SK-N-SH treated with all-trans-retinoic acid at 6 μM for 48 hours (cell line): ENCODE measurements at regions not wholly inside any gene's neighbourhood (a gene's known extent, or its start where the extent isn't known, plus 50 kb on each side); places are given as distances from the start of the nearest gene placed in this dataset.

Experiments used
- CSRNP3 ChIP-seq: fragments of 250-450 bp; sonication (Bioruptor Pico); IDR thresholded peaks from 2 replicates; pipeline ENCODE4 v1.5.1; 2021; ENCODE audit warnings: mild to moderate bottlenecking, moderate library complexity
- GLIS3 ChIP-seq: fragments of 250-450 bp; sonication (Bioruptor Pico); IDR thresholded peaks from 2 replicates; pipeline ENCODE4 v1.5.0; 2020; ENCODE audit warnings: mild to moderate bottlenecking, moderate library complexity
- PPARA ChIP-seq: fragments of 250-450 bp; sonication (Bioruptor Pico); IDR thresholded peaks from 2 replicates; pipeline ENCODE4 v1.5.0; 2020; ENCODE audit warnings: mild to moderate bottlenecking, borderline replicate concordance
- ZC3H10 ChIP-seq: fragments of 250-450 bp; sonication (Bioruptor Pico); IDR thresholded peaks from 2 replicates; pipeline ENCODE4 v1.5.1; 2021; ENCODE audit warnings: mild to moderate bottlenecking, moderate library complexity
- ZFP30 ChIP-seq: fragments of 450-650 bp; formaldehyde crosslinking; IDR thresholded peaks from 2 replicates; pipeline ENCODE4 v1.5.0; 2022; ENCODE audit warnings: mild to moderate bottlenecking, moderate library complexity
- ZNF8 ChIP-seq: fragments of 450-650 bp; formaldehyde crosslinking; IDR thresholded peaks from 2 replicates; pipeline ENCODE4 v1.5.0; 2020; ENCODE audit warnings: mild to moderate bottlenecking, moderate library complexity
- TF ChIP-seq, protein P1 (sequence below): fragments of 250-450 bp; sonication (Bioruptor Pico); IDR thresholded peaks from 2 replicates; pipeline ENCODE4 v1.8.0; 2020; ENCODE audit warnings: mild to moderate bottlenecking, moderate library complexity, borderline replicate concordance
- TF ChIP-seq, protein P2 (sequence below): fragments of 250-450 bp; sonication (Bioruptor Pico); IDR thresholded peaks from 2 replicates; pipeline ENCODE4 v1.5.0; 2020; ENCODE audit warnings: mild to moderate bottlenecking, moderate library complexity
- TF ChIP-seq, protein P3 (sequence below): fragments of 250-450 bp; sonication (Bioruptor Pico); IDR thresholded peaks from 2 replicates; pipeline ENCODE4 v1.5.1; 2020; ENCODE audit warnings: low read depth, mild to moderate bottlenecking, moderate library complexity

DNA sequence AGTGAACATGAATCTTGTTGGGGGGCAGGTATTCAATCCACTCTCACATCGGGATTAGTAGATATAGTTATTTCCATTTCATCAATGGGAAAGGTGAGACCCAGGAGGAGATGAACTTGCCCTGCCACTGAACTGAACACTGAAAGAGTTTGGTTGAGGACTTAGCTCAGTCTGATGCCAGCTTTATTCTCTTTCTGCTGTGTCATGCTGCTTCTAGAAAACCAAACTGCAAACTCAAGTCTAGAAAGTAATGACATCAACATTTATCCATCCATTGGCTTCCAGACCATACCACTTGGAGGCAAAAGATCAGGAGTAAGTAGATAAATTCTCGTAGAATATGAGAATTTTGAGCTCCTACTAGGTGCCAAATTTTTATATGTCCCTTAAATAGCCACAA, 288.0 kb upstream of the CTNNB1 start:
- TF ChIP-seq, protein P1, sequence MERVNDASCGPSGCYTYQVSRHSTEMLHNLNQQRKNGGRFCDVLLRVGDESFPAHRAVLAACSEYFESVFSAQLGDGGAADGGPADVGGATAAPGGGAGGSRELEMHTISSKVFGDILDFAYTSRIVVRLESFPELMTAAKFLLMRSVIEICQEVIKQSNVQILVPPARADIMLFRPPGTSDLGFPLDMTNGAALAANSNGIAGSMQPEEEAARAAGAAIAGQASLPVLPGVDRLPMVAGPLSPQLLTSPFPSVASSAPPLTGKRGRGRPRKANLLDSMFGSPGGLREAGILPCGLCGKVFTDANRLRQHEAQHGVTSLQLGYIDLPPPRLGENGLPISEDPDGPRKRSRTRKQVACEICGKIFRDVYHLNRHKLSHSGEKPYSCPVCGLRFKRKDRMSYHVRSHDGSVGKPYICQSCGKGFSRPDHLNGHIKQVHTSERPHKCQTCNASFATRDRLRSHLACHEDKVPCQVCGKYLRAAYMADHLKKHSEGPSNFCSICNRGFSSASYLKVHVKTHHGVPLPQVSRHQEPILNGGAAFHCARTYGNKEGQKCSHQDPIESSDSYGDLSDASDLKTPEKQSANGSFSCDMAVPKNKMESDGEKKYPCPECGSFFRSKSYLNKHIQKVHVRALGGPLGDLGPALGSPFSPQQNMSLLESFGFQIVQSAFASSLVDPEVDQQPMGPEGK (CRISPR knock-in tag) = no peak
- TF ChIP-seq, protein P2, sequence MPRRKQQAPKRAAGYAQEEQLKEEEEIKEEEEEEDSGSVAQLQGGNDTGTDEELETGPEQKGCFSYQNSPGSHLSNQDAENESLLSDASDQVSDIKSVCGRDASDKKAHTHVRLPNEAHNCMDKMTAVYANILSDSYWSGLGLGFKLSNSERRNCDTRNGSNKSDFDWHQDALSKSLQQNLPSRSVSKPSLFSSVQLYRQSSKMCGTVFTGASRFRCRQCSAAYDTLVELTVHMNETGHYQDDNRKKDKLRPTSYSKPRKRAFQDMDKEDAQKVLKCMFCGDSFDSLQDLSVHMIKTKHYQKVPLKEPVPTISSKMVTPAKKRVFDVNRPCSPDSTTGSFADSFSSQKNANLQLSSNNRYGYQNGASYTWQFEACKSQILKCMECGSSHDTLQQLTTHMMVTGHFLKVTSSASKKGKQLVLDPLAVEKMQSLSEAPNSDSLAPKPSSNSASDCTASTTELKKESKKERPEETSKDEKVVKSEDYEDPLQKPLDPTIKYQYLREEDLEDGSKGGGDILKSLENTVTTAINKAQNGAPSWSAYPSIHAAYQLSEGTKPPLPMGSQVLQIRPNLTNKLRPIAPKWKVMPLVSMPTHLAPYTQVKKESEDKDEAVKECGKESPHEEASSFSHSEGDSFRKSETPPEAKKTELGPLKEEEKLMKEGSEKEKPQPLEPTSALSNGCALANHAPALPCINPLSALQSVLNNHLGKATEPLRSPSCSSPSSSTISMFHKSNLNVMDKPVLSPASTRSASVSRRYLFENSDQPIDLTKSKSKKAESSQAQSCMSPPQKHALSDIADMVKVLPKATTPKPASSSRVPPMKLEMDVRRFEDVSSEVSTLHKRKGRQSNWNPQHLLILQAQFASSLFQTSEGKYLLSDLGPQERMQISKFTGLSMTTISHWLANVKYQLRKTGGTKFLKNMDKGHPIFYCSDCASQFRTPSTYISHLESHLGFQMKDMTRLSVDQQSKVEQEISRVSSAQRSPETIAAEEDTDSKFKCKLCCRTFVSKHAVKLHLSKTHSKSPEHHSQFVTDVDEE (CRISPR knock-in tag) = no peak
- TF ChIP-seq GLIS3 (CRISPR knock-in tag) (no peak), ZC3H10 (CRISPR knock-in tag) (no peak), ZFP30 (CRISPR knock-in tag) (no peak), PPARA (CRISPR knock-in tag) (no peak), CSRNP3 (CRISPR knock-in tag) (no peak), ZNF8 (CRISPR knock-in tag) (no peak)
- TF ChIP-seq, protein P3, sequence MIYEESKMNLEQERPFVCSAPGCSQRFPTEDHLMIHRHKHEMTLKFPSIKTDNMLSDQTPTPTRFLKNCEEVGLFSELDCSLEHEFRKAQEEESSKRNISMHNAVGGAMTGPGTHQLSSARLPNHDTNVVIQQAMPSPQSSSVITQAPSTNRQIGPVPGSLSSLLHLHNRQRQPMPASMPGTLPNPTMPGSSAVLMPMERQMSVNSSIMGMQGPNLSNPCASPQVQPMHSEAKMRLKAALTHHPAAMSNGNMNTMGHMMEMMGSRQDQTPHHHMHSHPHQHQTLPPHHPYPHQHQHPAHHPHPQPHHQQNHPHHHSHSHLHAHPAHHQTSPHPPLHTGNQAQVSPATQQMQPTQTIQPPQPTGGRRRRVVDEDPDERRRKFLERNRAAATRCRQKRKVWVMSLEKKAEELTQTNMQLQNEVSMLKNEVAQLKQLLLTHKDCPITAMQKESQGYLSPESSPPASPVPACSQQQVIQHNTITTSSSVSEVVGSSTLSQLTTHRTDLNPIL (CRISPR knock-in tag) = no peak
